ENCODE measurements at regions not wholly inside any gene's neighbourhood (a gene's known extent, or its start where the extent isn't known, plus 50 kb on each side); places are given as distances from the start of the nearest gene placed in this dataset.

DNA sequence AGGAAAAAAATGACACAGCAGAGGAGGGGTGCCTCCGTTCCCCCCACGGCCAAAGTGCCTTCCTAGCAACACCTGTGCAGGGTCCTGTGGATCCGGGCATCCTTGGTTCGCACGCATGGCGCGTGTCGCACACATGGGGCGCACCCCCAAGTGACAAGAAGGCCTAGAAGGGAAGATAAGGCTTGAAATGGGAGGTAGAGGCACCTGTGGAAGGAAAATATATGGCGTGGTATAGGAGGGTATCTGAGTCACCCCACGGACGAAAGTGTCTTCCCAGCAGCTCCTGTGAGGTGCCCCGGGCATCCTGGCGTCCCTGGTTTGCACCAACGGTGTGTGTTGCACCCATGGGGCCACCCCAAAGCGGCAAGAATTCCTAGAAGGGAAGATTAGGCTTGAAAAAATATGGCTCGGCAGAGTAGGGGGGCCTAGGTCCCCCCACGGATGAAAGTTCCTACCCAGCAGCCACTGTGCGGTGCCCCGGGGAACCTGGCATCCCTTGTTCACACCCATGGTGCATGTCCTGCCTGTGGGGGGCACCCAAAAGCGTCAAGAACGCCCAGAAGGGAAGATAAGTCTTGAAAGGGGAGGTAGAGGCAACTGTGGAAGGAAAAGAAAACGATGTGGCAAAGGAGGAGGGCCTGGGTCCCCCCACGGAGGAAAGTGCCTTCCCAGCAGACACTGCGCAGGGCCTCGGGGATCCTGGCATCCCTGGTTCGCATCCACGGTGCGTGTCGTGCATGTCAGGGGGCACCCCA, 280.0 kb downstream of the ALG10 start:
- TF ChIP-seq, protein P1, sequence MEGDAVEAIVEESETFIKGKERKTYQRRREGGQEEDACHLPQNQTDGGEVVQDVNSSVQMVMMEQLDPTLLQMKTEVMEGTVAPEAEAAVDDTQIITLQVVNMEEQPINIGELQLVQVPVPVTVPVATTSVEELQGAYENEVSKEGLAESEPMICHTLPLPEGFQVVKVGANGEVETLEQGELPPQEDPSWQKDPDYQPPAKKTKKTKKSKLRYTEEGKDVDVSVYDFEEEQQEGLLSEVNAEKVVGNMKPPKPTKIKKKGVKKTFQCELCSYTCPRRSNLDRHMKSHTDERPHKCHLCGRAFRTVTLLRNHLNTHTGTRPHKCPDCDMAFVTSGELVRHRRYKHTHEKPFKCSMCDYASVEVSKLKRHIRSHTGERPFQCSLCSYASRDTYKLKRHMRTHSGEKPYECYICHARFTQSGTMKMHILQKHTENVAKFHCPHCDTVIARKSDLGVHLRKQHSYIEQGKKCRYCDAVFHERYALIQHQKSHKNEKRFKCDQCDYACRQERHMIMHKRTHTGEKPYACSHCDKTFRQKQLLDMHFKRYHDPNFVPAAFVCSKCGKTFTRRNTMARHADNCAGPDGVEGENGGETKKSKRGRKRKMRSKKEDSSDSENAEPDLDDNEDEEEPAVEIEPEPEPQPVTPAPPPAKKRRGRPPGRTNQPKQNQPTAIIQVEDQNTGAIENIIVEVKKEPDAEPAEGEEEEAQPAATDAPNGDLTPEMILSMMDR (IDR thresholded peaks at IDR 0.05), result no peak
- TF ChIP-seq EZH2phosphoT487 (IDR thresholded peaks at IDR 0.05) (no peak), EZH2 (IDR thresholded peaks at IDR 0.05) (no peak)
